ENCODE measurements at regions not wholly inside any gene's neighbourhood (a gene's known extent, or its start where the extent isn't known, plus 50 kb on each side); places are given as distances from the start of the nearest gene placed in this dataset.
"Not testable (repeated sequence)": the region's sequence is repeated elsewhere in the genome, so short reads cannot be mapped to it uniquely, and the experiment has no call there.

DNA sequence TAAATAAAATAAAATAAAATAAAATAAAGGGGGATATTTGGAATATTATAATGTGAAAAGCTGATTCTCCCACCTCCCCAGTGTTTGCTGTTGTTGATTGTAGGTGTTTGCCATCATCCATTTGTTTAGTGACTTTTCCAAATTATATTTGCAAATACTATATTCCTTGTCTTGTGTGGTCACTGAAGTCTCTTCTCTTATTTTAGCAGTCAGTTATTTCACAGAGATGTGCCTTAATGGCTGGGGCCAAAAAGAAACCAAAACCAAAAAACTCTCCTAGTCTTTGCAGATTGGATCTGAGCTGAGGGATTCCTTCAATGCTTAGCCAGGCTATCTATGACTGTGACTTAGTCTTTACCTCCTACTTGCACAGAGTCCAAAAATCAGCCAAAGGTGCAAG lies 70.9 kb upstream of the ZNF169 start:
- no peak for DNase-seq (ENCODE audit: low read depth in 2 of 2)

DNA sequence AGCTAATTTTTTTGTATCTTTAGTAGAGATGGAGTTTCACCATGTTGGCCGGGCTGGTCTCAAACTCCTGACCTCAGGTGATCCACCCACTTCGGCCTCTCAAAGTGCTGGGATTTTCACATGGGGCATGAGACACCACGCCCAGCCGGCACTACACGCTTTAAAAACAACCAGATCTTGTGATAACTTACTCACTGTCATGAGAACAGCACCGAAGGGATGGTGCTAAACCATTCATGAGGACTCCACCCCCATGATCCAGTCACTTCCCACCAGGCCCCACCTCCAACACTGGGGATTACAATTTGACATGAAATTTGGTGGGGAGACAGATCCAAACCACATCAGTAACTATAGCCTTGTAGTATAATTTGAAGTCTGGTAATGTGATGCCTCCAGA lies 67.4 kb upstream of the ZNF169 start:
- DNase-seq (ENCODE audit: low read depth in 2 of 2): not testable (repeated sequence)

DNA sequence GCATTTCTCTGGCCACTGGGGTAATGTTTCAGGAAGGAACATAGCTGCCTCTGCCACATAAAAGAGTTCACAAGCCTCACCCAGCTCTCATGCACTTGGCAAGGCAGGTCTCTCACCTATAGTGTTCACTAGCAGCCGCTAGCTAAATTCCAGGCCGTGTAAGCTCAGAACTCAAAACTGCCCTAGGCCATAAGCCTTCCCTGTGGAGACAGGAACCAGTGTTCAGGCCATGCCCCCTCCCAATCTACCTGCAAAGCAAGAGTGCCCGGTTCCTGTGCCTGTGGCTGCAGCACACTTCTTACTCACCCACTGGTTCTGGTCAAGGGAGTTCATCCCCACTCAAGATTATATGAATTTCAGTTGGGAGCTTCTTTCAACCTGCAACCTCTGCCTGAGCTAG lies 60.7 kb upstream of the ZNF169 start:
- DNase-seq (ENCODE audit: low read depth in 2 of 2): no peak

DNA sequence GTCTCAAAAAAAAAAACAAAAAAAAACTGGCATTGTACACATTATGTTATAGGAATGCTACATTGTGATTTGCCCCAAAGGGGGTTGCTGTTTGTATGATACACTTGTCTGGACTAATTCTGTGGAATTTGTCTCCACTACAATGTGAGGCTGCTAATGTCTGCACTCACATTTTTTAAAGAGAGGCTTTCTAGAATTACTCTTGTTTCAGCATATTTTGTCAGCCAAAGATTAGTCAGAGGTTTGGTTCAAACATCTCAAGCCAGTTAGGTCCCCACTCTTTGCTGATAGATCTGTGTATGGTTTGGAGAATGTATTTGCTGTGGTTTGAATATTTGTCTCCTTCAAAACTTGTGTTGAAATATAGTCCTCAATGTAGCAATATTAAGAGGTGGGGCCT lies 59.3 kb upstream of the ZNF169 start:
- DNase-seq (ENCODE audit: low read depth in 2 of 2): no peak

DNA sequence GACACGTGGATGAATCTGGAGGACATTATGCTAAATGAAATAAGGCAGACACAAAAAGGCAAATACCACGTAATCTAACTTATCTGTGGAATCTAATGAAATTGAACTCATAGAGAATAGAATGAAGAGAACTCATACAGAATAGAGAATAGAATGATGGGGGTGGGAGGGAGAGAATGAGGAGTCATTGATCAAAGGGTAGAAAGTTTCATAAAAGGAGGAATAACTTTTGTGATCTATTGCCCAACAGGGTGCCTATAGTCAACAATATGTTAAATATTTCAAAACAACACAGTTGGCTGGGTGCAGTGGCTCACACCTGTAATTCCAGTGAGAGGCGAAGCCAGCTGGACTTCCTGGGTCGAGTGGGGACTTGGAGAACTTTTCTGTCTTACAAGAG lies 54.9 kb upstream of the ZNF169 start:
- DNase-seq (ENCODE audit: low read depth in 2 of 2): no peak

DNA sequence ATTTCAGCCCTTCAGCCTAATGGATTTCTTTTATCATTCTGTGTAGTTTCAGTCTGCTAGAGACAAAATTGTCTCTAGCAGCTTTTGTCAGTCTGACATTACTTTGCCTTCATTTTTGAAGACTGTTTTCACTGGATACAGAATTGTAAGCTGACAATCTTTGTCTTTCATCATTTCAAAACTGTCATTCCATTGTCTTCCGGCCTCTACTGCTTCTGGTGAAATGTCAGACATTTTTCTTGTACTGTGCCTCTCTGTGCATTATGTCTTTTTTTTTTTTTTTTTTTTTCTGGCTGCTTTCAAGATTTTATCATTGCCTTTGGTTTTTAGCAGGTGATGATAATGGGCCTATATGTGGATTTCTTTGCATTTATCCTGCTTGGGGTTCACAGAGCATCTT lies 51.3 kb upstream of the ZNF169 start:
- DNase-seq (ENCODE audit: low read depth in 2 of 2): no peak
